Brain microvascular endothelial cell (primary cell): ENCODE measurements at regions not wholly inside any gene's neighbourhood (a gene's known extent, or its start where the extent isn't known, plus 50 kb on each side); places are given as distances from the start of the nearest gene placed in this dataset.
"Not testable (repeated sequence)": the region's sequence is repeated elsewhere in the genome, so short reads cannot be mapped to it uniquely, and the experiment has no call there.

Source experiments
- DNase-seq: peaks from one replicate; pipeline ENCODE4 v3.0.0-alpha.2; 2020
- H3K27ac ChIP-seq: fragments of 250-450 bp; sonication (Bioruptor Pico); 2 replicates; pipeline ENCODE4 v1.5.1; 2020; ENCODE audit warnings: mild to moderate bottlenecking, moderate library complexity
- H3K27me3 ChIP-seq: fragments of 250-450 bp; sonication (Bioruptor Pico); replicated peaks from 2 replicates; pipeline ENCODE4 v1.5.1; 2020; ENCODE audit warnings: mild to moderate bottlenecking
- H3K36me3 ChIP-seq: fragments of 250-450 bp; sonication (Bioruptor Pico); replicated peaks from 2 replicates; pipeline ENCODE4 v1.5.1; 2020; ENCODE audit warnings: mild to moderate bottlenecking
- H3K4me3 ChIP-seq: 2 replicates; pipeline ENCODE4 v1.5.1; 2011; ENCODE audit warnings: low read depth, mild to moderate bottlenecking, control low read depth, low read length, moderate library complexity
- in situ Hi-C: cut with HindIII; loops from 2 replicates; pipeline ENCODE4 v1.10.0; 2017; ENCODE audit warnings: low sequenced_read_pairs, low pct_ligation_motif_present
- TF ChIP-seq, protein P1 (sequence below): IDR thresholded peaks from 2 replicates; pipeline ENCODE4 v1.5.1; 2011; ENCODE audit warnings: low read depth, mild to moderate bottlenecking, moderate library complexity, low read length, control low read depth, inconsistent platforms; ENCODE audit errors: missing control alignments

DNA sequence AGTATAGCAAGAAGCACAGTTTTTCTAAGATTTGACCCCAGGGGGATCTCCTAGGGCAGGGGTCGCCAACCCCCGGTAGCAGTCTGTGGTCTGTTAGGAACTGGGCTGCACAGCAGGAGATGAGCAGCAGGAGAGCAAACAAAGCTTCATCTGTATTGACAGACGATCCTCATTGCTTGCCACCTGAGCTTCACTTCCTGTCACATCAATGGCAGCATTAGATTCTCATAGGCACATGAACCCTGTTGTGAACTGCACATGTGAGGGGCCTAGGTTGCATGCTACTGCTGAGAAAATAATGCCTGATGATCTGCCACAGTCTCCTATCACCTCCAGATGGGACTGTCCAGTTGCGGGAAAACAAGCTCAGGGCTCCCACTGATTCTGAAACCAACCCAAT, 136.2 kb downstream of the RGPD3 start:
- no peak overlapping the region for H3K27ac ChIP-seq
- in situ Hi-C loops: no loop called here
- no peak for DNase-seq
- H3K27me3 ChIP-seq: no peaks in the 10 kb centered on the region
- H3K36me3 ChIP-seq: no peaks in the 10 kb centered on the region
- TF ChIP-seq, protein P1, sequence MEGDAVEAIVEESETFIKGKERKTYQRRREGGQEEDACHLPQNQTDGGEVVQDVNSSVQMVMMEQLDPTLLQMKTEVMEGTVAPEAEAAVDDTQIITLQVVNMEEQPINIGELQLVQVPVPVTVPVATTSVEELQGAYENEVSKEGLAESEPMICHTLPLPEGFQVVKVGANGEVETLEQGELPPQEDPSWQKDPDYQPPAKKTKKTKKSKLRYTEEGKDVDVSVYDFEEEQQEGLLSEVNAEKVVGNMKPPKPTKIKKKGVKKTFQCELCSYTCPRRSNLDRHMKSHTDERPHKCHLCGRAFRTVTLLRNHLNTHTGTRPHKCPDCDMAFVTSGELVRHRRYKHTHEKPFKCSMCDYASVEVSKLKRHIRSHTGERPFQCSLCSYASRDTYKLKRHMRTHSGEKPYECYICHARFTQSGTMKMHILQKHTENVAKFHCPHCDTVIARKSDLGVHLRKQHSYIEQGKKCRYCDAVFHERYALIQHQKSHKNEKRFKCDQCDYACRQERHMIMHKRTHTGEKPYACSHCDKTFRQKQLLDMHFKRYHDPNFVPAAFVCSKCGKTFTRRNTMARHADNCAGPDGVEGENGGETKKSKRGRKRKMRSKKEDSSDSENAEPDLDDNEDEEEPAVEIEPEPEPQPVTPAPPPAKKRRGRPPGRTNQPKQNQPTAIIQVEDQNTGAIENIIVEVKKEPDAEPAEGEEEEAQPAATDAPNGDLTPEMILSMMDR: no peak
- no peak overlapping the region for H3K4me3 ChIP-seq

DNA sequence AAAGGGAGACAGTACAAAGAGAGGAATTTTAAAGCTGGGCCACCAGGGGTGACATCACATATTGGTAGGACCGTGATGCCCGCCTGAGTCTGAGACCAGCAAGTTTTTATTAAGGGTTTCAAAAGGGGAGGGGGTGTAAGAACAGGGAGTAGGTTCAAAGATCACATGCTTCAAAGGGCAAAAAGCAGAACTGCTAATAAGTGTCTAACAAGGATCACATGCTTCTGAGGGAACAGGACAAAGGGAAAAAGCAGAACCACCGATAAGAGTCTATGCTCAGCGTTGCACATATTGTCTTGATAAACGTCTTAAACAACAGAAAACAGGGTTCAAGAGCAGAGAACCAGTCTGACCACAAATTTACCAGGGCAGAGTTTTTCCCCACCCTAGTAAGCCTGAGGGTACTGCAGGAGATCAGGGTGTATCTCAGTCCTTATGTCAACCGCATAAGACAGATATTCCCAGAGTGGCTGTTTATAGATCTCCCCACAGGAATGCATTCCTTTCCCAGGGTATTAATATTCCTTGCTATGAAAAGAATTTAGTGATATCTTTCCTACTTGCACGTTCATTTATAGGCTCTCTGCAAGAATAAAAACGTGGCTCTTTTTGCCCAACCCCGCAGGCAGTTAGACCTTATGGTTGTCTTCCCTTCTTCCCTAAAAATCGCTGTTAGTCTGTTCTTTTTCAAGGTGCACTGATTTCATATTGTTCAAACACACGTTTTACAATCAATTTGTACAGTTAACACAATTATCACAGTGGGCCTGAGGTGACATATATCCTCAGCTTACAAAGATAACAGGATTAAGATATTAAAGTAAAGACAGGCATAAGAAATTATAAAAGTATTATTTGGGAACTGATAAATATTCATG, 136.5 kb upstream of the UXS1 start:
- H3K27ac ChIP-seq, H3K36me3 ChIP-seq, H3K27me3 ChIP-seq, H3K4me3 ChIP-seq, in situ Hi-C loops: not testable (repeated sequence)
- peak; percentile 35 for DNase-seq

DNA sequence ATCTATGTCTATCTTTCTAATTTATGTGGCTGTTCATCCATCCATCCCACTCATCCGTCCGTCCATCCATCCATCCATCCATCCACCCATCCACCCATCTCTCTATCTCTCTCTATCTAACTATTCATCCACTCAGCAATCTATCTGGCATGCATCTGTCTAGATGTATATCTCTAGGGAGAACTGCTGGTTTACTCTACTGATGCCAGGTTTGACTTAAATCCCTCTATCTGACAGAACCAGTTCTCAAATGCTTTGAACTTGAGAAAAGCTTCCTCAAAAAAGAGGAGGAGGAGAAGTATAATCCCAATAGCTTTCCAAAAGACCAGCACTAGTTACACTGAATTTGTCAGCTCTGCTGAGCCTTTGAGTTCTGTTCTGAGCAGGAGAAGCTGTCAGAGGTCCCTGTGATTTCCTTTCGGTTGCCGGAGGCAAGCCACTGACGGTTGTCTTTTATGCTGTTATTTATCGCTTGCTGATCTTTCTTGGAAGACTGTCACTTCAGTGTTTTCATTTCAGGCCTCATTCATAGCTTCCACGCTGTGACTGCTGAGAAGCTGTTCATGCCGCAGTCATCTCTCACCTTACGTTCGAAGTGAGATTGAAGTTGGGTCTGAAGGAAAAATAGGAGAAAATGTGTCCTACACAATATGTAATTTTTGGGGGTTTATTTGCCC, 129.4 kb upstream of the UXS1 start:
- in situ Hi-C loops: no loop called here
- Histone ChIP-seq H3K27me3 (no peaks in the 10 kb centered on the region), H3K4me3 (no peak overlapping the region), H3K27ac (no peak overlapping the region), H3K36me3 (no peaks in the 10 kb centered on the region)
- TF ChIP-seq, protein P1: no peak
- no peak for DNase-seq

DNA sequence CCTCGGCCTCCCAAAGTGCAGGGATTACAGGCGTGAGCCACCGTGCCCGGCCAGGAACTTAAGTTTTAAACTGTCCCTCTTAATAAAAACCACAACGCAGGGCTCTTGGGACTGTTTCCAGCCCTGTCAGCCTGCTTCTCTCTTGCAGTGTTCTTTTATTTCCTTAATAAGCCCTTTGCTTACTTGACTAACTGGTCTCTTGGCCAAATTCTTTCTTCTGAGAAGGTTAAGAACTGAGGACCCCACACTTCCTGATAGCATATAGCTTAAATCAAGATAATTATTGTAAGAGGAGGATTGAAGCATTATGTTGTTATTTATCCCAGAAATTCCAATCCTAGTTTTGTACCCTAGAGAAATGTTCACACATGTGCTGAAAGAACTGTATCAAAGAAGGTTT, 128.2 kb upstream of the UXS1 start:
- TF ChIP-seq, protein P1: no peak
- Histone ChIP-seq H3K27ac (no peak overlapping the region), H3K27me3 (no peaks in the 10 kb centered on the region), H3K36me3 (no peaks in the 10 kb centered on the region), H3K4me3 (no peak overlapping the region)
- in situ Hi-C loops: no loop called here
- DNase-seq: no peak

DNA sequence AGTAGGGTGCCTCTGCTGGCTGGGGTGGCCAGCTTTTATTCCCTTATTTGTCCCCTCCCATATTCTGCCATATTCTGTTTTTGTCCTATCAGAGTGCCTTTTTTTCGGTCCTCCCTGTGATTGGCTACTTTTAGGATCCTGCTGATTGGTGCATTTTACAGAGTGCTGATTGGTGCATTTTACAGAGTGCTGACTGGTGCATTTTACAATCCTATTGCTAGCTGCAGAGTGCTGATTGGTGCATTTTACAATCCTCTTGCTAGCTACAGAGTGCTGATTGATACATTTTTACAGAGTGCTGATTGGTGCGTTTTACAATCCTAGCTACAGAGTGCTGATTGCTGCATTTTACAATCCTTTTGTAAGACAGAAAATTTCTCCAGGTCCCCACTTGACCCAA, 126.3 kb upstream of the UXS1 start:
- H3K27ac ChIP-seq, in situ Hi-C loops, DNase-seq, H3K36me3 ChIP-seq, H3K4me3 ChIP-seq, H3K27me3 ChIP-seq: not testable (repeated sequence)

DNA sequence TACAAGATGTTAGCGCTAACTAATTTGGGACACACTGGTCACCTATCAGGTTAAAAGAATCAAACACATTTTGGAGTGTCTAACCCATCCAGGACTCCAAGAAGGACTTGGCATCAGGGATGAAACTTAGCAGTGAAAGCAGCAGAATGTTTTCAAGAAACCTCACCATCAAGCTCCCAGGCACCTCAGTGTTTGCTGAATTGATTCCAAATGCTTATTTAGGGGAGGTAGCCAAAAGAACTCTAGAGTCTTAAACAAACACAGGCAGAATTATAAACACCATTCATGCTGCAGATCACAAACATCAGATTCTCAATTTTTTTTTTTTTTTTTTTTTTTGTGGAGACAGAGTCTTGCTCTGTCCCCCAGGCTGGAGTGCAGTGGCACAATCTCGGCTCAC, 122.8 kb upstream of the UXS1 start:
- in situ Hi-C loops: no loop called here
- no peak overlapping the region for H3K4me3 ChIP-seq
- no peak overlapping the region for H3K27ac ChIP-seq
- no peak for DNase-seq
- no peaks in the 10 kb centered on the region for H3K36me3 ChIP-seq
- H3K27me3 ChIP-seq: no peaks in the 10 kb centered on the region
- TF ChIP-seq, protein P1: no peak

DNA sequence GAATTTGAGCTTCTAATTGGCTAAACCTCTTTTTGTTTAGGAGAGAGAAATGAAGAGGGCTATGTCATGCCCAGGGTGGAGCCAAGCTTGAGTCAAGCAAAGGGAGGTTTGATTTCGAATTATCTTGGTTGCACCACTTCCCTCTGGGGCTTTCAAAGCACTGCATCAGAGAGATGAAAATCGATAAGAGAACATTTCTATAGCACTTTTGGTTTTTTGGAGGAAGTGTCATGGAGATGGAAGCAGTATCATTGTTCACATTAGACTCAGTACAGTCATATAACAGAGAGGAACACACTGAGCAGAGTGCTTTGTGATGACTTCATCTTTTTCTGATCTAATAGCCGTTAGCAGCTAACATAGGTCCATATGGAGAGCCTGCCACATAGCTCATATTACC, 120.3 kb upstream of the UXS1 start:
- TF ChIP-seq, protein P1: no peak
- Histone ChIP-seq H3K36me3 (no peaks in the 10 kb centered on the region), H3K27me3 (no peaks in the 10 kb centered on the region), H3K27ac (no peak overlapping the region), H3K4me3 (no peak overlapping the region)
- DNase-seq: no peak
- in situ Hi-C loops: no loop called here
